ENCODE measurements at regions not wholly inside any gene's neighbourhood (a gene's known extent, or its start where the extent isn't known, plus 50 kb on each side); places are given as distances from the start of the nearest gene placed in this dataset.

DNA sequence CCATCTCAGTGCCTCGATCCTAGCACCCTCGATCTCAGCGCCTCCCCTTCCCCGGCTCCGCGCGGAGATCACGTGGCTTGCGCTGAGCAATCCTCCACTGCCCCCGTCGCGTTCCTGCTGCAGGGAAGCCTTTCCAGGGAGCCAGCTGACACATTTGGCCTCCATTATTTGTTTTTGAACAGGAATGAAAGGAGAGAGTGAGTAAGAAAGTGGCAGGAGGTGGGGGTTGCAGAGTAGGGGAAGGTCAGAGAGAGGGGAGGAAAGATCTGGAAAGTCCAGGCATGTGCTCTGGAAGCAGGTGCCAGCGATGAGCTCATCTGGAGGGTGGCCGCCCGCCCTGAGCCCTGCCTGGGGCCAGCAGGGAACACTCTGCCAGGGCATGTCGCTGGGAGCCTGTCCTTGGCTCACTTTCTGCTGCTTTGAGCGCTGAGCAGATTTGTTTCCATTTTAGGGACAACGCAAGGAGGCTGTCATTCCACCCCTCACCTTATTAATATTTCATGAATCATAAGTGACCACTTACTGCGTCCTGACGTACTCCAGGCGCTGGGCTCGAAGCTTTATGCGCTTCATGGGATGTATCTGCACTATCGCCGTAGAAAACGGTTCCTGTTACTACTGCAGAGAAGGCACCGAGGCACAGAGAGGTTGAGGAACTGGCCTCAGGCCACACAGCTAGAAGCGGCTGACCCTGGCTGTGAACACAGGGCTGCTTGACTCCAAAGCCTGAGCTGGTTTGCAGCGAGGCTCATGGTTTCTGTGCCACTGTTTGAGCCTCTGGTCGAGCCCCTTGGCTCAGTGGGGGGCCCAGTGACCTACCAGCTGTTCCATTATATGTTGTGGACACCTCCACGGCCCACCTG lies 283.1 kb downstream of the SEC14L1 start:
- TF ChIP-seq, protein P1, sequence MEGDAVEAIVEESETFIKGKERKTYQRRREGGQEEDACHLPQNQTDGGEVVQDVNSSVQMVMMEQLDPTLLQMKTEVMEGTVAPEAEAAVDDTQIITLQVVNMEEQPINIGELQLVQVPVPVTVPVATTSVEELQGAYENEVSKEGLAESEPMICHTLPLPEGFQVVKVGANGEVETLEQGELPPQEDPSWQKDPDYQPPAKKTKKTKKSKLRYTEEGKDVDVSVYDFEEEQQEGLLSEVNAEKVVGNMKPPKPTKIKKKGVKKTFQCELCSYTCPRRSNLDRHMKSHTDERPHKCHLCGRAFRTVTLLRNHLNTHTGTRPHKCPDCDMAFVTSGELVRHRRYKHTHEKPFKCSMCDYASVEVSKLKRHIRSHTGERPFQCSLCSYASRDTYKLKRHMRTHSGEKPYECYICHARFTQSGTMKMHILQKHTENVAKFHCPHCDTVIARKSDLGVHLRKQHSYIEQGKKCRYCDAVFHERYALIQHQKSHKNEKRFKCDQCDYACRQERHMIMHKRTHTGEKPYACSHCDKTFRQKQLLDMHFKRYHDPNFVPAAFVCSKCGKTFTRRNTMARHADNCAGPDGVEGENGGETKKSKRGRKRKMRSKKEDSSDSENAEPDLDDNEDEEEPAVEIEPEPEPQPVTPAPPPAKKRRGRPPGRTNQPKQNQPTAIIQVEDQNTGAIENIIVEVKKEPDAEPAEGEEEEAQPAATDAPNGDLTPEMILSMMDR (IDR thresholded peaks at IDR 0.05) = no peak
- no peak for DNase-seq
- H3K27ac Mint-ChIP-seq = no peak overlapping the region
- no peak for ATAC-seq (ENCODE audit: low read depth)
- H3K36me3 Mint-ChIP-seq (ENCODE audit: low read depth) = no peaks in the 10 kb centered on the region
- intact Hi-C loops (cut with micrococcal nuclease) = no loop called here
- CTCF ChIA-PET = no interaction called here
- H3K27me3 Mint-ChIP-seq = no peaks in the 10 kb centered on the region
- H3K4me1 Mint-ChIP-seq = peaks cover 61% of the 10 kb centered on the region
- no peaks in the 10 kb centered on the region for H3K9me3 Mint-ChIP-seq
- POLR2A ChIA-PET = interaction anchor here (1.2 to 11.2 kb wide), 7 partner anchors 8 to 101 kb away, joined by 3 to 325 read pairs (median 5); no protein-coding TSS in a partner anchor
- H3K4me3 Mint-ChIP-seq = no peak overlapping the region

DNA sequence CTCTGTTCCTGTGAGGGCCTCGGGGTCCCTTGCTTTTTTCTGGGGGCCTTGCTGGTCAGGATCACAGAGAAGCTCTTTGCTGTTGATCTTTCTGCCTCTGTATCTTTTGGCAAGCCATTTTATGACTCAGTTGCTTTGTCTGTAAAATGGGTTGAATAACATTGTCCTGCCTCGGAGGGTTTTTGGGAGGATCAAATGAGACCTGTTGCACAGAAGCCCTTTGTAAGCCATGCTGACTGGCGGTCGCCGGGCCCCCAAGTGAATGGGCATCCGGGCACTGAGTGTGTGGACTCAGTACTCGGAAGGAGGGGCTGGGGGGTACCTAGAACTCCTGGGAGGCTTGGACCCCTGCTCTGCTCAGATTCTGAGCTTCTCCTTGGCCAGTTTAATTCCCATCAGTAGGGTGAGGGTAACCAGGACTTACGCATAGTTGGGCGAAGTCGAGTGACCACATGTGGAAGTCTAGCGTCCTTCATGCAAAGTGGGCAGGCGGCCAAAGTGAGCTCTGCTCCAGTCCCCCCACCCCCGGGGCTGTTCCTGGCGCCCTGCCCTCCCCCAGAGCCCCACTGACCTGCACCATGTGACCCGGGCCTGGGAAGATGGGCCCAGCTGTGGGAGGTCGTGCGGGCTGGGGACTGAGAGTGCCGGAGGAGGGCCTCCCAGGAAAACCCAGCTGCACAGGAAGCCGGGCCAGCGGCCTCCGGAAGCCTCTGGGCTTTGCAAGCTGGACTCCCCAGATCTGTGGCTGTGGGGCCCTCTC lies 284.0 kb downstream of the SEC14L1 start:
- TF ChIP-seq, protein P1 (IDR thresholded peaks at IDR 0.05) = no peak
- ChIA-PET POLR2A (interaction anchor here (0.5 to 11.2 kb wide), 8 partner anchors 9 to 534 kb away, joined by 3 to 325 read pairs (median 4); partner anchors contain the start of gene TNRC6C), CTCF (interaction anchor here (0.7 to 1.1 kb wide), 2 partner anchors 14 to 100 kb away, joined by 3 read pairs; no protein-coding TSS in a partner anchor)
- no peak overlapping the region for H3K4me3 Mint-ChIP-seq
- no peaks in the 10 kb centered on the region for H3K36me3 Mint-ChIP-seq (ENCODE audit: low read depth)
- H3K4me1 Mint-ChIP-seq = peaks cover 70% of the 10 kb centered on the region
- no peaks in the 10 kb centered on the region for H3K27me3 Mint-ChIP-seq
- H3K27ac Mint-ChIP-seq = no peak overlapping the region
- no peaks in the 10 kb centered on the region for H3K9me3 Mint-ChIP-seq
- intact Hi-C loops (cut with micrococcal nuclease) = no loop called here
- ATAC-seq (ENCODE audit: low read depth) (no peak), DNase-seq (no peak)

DNA sequence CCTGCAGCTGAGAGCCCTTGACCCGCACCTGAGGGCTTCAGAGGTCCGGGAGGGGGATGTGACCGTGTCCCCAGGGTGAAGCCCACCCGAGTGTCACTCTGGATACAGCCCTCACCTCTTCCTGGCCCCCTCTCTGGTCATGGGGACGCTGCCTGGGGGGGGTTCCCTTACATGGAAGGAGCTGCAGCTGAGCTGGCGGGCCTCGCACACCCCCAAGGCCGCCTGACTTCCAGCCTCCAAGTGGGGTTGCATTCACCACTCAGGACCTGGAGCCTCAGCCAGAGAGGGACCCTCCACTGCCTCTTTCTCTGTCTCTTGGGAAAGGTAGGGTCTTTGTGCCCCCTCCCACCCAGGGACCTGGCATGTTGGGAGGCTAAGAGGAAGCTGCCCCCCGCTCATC lies 284.6 kb downstream of the SEC14L1 start:
- no peaks in the 10 kb centered on the region for H3K27me3 Mint-ChIP-seq
- H3K36me3 Mint-ChIP-seq (ENCODE audit: low read depth) = no peaks in the 10 kb centered on the region
- no peak overlapping the region for H3K4me3 Mint-ChIP-seq
- POLR2A ChIA-PET = interaction anchor here (0.5 to 11.2 kb wide), 9 partner anchors 9 to 533 kb away, joined by 3 to 325 read pairs (median 5); partner anchors contain the start of gene TNRC6C
- no peak for DNase-seq
- CTCF ChIA-PET = interaction anchor here (1.1 kb wide), 1 partner anchor 14 kb away, joined by 3 read pairs; no protein-coding TSS in a partner anchor
- peaks cover 74% of the 10 kb centered on the region for H3K4me1 Mint-ChIP-seq
- TF ChIP-seq, protein P1 (IDR thresholded peaks at IDR 0.05) = no peak
- intact Hi-C loops (cut with micrococcal nuclease) = no loop called here
- H3K9me3 Mint-ChIP-seq = no peaks in the 10 kb centered on the region
- H3K27ac Mint-ChIP-seq = no peak overlapping the region
- ATAC-seq (ENCODE audit: low read depth) = no peak

DNA sequence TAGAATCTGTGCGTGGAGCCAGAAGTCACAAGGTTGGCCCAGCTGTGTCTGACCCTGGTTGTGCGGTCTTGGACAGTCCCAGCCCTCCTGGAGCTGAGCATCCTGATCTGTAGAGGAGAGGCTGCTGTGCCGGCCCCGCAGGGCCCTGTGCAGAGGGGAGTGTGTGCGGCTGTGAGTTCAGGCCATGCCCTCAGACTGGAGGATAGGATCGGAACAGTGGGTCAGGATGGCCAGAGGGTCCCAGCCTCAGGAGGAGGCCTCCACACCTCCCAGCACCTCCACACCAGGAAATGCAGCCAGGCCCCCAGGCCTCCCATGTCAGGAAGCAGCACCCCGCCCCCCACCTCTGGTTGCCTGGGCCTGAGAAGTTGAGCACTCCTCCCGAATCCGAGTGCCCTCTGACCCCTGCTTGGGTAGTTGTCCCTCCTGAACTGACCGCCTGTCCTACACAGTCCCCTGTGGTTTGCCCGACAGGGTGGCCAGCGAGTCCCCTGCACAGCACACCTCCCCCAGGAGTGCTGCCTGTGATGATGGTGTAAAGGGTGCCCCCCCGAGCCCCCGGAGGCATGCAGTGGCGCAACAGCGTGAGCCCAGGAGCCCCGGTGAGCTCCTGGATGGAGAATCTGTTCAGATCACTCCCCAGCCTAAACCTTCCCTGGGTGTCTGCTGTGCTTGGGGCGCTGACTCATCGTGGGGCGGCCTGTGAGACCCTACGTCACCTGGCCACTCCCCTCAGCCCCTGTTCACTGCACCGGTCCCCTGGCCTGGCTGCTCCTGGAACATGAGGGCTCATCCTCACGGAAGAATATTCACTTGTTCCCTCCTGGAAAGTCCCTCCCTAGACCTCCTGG lies 285.2 kb downstream of the SEC14L1 start:
- ATAC-seq (ENCODE audit: low read depth) (no peak), DNase-seq (peak; percentile 21)
- Mint-ChIP-seq H3K4me3 (no peak overlapping the region), H3K27me3 (no peaks in the 10 kb centered on the region), H3K36me3 (ENCODE audit: low read depth) (no peaks in the 10 kb centered on the region), H3K9me3 (no peaks in the 10 kb centered on the region), H3K27ac (peak overlapping the region; percentile 73), H3K4me1 (peaks cover 74% of the 10 kb centered on the region)
- POLR2A ChIA-PET = interaction anchor here (0.9 to 11.2 kb wide), 5 partner anchors 19 to 533 kb away, joined by 3 to 325 read pairs (median 5); partner anchors contain the start of gene TNRC6C
- CTCF ChIA-PET = interaction anchor here (5.1 kb wide), 1 partner anchor 24 kb away, joined by 85 read pairs; no protein-coding TSS in a partner anchor
- TF ChIP-seq, protein P1 (IDR thresholded peaks at IDR 0.05) = no peak
- intact Hi-C loops (cut with micrococcal nuclease) = no loop called here

All from activated B cell treated with CpG ODN at 0.5 μM for 24 hours (primary cell).